ENCODE measurements at regions not wholly inside any gene's neighbourhood (a gene's known extent, or its start where the extent isn't known, plus 50 kb on each side); places are given as distances from the start of the nearest gene placed in this dataset.
A peak's percentile ranks its signal among the peaks of the same experiment; 100 is the strongest.

- no peak for DNase-seq
Measured at GRCh38 chrX:144798972-144799371, 448.3 kb upstream of the SPANXN1 start.

- no peak for DNase-seq
Measured at GRCh38 chrX:144801786-144802185, 445.5 kb upstream of the SPANXN1 start.

GRCh38 chrX:144809025-144809424 is 438.3 kb upstream of the SPANXN1 start:
- DNase-seq, result no peak

- no peak for DNase-seq
Measured at GRCh38 chrX:144810539-144810938, 436.8 kb upstream of the SPANXN1 start.

GRCh38 chrX:144819406-144819805 is 427.9 kb upstream of the SPANXN1 start:
- no peak for DNase-seq

- DNase-seq, result no peak
Measured at GRCh38 chrX:144840616-144841015, 406.7 kb upstream of the SPANXN1 start.

GRCh38 chrX:144849141-144849540 is 398.2 kb upstream of the SPANXN1 start:
- no peak for DNase-seq

GRCh38 chrX:144896323-144896722 is 351.0 kb upstream of the SPANXN1 start:
- DNase-seq, result peak; percentile 16

- no peak for DNase-seq
Measured at GRCh38 chrX:144901521-144901920, 345.8 kb upstream of the SPANXN1 start.

- DNase-seq, result no peak
Measured at GRCh38 chrX:144916785-144917184, 330.5 kb upstream of the SPANXN1 start.

GRCh38 chrX:144918936-144919335 is 328.4 kb upstream of the SPANXN1 start:
- DNase-seq, result no peak

- no peak for DNase-seq
Measured at GRCh38 chrX:144946666-144947065, 300.6 kb upstream of the SPANXN1 start.
